ENCODE measurements at regions not wholly inside any gene's neighbourhood (a gene's known extent, or its start where the extent isn't known, plus 50 kb on each side); places are given as distances from the start of the nearest gene placed in this dataset.

DNA sequence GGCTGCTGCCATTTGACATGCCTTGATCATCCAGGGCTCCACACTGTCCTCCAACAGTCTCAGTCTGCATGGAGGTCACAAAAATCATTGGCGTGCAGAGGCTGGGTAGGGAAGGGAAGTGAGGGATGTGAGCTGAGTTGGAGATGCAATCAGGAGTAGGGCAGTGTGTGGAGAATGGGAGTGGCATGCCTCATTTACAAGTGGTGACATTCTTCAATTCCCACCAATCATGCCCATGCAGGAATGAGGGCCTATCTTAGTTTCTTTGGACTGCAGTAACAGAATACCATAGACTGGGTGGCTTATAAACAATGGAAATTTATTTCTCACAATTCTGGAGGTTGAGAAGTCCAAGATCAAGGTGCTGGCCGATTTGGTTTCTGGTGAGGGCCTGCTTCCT is 94.9 kb upstream of the PJA1 start:
- Histone ChIP-seq H3K4me1 (no peaks in the 10 kb centered on the region), H3K36me3 (no peaks in the 10 kb centered on the region), H3K4me3 (no peak overlapping the region), H3K9me3 (no peaks in the 10 kb centered on the region), H3K27ac (no peak overlapping the region), H3K27me3 (no peaks in the 10 kb centered on the region)
- in situ Hi-C loops (cut with MboI; ENCODE audit: low sequenced_read_pairs in 4 of 4) = no loop called here
- ATAC-seq (no peak), DNase-seq (no peak)
- intact Hi-C loops (cut with DNase I; ENCODE audit: low total_unique reads) = no loop called here
- TF ChIP-seq, protein P1, sequence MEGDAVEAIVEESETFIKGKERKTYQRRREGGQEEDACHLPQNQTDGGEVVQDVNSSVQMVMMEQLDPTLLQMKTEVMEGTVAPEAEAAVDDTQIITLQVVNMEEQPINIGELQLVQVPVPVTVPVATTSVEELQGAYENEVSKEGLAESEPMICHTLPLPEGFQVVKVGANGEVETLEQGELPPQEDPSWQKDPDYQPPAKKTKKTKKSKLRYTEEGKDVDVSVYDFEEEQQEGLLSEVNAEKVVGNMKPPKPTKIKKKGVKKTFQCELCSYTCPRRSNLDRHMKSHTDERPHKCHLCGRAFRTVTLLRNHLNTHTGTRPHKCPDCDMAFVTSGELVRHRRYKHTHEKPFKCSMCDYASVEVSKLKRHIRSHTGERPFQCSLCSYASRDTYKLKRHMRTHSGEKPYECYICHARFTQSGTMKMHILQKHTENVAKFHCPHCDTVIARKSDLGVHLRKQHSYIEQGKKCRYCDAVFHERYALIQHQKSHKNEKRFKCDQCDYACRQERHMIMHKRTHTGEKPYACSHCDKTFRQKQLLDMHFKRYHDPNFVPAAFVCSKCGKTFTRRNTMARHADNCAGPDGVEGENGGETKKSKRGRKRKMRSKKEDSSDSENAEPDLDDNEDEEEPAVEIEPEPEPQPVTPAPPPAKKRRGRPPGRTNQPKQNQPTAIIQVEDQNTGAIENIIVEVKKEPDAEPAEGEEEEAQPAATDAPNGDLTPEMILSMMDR (IDR thresholded peaks at IDR 0.05 in 4 of 5, conservative IDR thresholded peaks at IDR 0.05 in 1 of 5) = no peak
- no peak for TF ChIP-seq POLR2A (IDR thresholded peaks at IDR 0.05)

DNA sequence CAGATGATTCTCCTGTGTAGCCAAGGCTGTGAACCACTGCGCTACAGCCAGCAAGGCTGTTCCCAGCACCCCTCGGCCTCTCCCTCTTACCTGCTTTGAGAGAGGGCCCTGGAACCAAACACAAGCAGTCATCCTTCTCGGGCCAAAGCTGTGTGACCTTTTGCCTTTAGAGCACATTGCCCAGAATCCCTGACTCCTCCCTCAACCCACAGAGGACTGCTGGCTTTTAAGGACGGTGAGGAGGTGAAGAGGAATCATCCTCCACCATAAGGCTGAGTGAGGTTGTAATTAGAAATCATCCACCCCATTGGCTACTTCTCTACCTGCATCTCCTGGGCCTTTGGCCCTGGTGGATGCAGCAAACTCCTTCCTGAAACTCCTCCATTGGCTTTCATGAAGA is 93.6 kb upstream of the PJA1 start:
- ATAC-seq (no peak), DNase-seq (no peak)
- no peaks in the 10 kb centered on the region for H3K36me3 ChIP-seq
- no peak for TF ChIP-seq POLR2A (IDR thresholded peaks at IDR 0.05)
- TF ChIP-seq, protein P1 (IDR thresholded peaks at IDR 0.05 in 4 of 5, conservative IDR thresholded peaks at IDR 0.05 in 1 of 5) = no peak
- in situ Hi-C loops (cut with MboI; ENCODE audit: low sequenced_read_pairs in 4 of 4) = no loop called here
- no peaks in the 10 kb centered on the region for H3K27me3 ChIP-seq
- no peak overlapping the region for H3K27ac ChIP-seq
- no peaks in the 10 kb centered on the region for H3K4me1 ChIP-seq
- no peak overlapping the region for H3K4me3 ChIP-seq
- intact Hi-C loops (cut with DNase I; ENCODE audit: low total_unique reads) = no loop called here
- no peaks in the 10 kb centered on the region for H3K9me3 ChIP-seq

DNA sequence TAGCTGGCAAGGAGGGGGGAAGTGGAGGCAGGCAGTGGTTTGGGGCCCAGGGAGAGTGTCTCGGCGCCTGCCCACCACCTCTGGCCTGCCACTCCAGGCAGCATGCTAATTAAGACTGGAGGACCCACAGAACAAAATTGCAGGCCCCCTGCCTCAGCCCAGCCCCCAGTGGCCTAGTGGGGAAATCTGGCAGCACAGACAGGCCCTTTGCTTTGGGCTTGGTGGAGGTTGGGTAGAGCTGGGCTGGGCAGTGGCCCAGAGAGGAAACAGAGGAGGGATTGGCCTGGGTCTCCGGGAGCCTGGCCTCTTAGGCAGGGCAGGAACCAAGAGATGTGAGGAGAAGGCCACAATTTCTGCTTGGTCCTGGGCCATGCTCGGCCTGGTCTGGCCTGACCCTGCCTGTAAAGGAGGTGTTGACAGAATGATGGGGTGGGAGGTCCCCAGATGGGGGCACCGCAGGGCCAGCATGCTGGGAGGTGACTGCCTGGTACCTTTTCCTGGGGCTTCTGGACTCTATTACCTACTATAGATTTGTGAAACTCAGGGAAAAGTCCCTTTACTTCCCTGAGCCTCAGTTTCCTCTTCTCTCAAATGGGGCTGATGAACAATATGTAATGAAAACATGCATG is 92.4 kb upstream of the PJA1 start:
- Histone ChIP-seq H3K27ac (no peak overlapping the region), H3K27me3 (no peaks in the 10 kb centered on the region), H3K4me3 (no peak overlapping the region), H3K4me1 (no peaks in the 10 kb centered on the region), H3K36me3 (no peaks in the 10 kb centered on the region), H3K9me3 (no peaks in the 10 kb centered on the region)
- intact Hi-C loops (cut with DNase I; ENCODE audit: low total_unique reads) = no loop called here
- no peak for ATAC-seq
- in situ Hi-C loops (cut with MboI; ENCODE audit: low sequenced_read_pairs in 4 of 4) = no loop called here
- TF ChIP-seq, protein P1 (IDR thresholded peaks at IDR 0.05 in 4 of 5, conservative IDR thresholded peaks at IDR 0.05 in 1 of 5) = no peak
- TF ChIP-seq POLR2A (IDR thresholded peaks at IDR 0.05) = no peak
- no peak for DNase-seq

DNA sequence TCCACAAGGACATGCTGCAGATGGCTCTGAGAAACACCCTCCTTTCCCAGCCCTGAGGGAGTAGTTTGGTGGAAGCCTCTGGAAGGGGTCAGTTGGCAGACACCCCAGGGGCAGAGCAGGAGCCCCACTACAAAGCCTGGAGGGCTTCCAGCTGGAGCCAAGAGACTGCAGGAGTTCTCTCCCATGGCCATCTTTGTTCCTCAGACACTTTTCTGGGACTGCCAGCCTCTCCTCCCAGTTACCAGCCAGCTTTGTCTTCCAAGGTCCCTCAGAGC is 91.0 kb upstream of the PJA1 start:
- Histone ChIP-seq H3K4me3 (no peak overlapping the region), H3K27me3 (no peaks in the 10 kb centered on the region), H3K4me1 (no peaks in the 10 kb centered on the region), H3K36me3 (no peaks in the 10 kb centered on the region), H3K9me3 (no peaks in the 10 kb centered on the region), H3K27ac (no peak overlapping the region)
- in situ Hi-C loops (cut with MboI; ENCODE audit: low sequenced_read_pairs in 4 of 4) (no loop called here), intact Hi-C loops (cut with DNase I; ENCODE audit: low total_unique reads) (no loop called here)
- ATAC-seq (no peak), DNase-seq (no peak)
- TF ChIP-seq, protein P1 (IDR thresholded peaks at IDR 0.05 in 4 of 5, conservative IDR thresholded peaks at IDR 0.05 in 1 of 5) = no peak
- no peak for TF ChIP-seq POLR2A (IDR thresholded peaks at IDR 0.05)

Measured in gastrocnemius medialis (tissue), 4 donors.